ENCODE measurements at regions not wholly inside any gene's neighbourhood (a gene's known extent, or its start where the extent isn't known, plus 50 kb on each side); places are given as distances from the start of the nearest gene placed in this dataset.

DNA sequence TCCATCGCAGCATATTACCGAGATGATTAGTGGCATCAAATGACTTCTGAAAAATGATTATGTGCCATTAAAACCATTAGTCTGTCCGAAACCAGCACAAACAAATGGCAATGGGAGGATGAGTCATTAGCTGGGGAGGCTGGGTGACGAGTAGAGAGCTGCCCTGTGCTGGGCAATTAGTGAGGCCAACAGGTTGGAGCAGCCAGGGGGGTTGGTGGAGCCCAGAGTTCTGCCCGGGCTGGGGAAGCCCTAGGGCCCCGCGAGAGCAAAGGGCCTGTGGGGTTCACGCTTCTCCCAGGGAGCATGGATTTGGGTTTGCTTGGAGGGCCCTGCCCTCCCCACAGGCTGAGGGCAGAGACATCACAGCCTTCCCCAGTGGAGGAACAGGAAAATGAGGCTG is 152.1 kb upstream of the RPL38 start:
- DNase-seq (ENCODE audit: low spot score), result no peak

GRCh38 chr17:74052993-74053711 is 150.3 kb upstream of the RPL38 start:
- no peak for DNase-seq (ENCODE audit: low spot score)

DNA sequence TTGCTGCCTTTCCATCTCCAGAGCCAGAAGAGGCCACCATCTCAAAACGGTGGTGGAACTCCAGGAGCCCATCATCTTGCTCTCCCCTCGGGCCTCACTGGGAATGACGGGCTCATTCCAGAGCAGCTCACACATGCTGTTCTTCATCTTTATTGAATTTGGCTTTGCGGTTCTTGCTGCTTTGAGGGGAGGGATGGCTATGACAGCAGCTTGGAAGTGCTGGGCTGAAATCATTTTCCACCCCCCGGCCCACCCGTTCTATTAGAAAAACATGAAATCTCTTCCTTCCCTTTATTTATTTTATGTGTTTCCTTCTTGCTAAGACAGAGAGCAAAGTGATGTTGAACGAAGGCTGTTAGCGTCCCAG is 149.8 kb upstream of the RPL38 start:
- no peak for DNase-seq (ENCODE audit: low spot score)

DNA sequence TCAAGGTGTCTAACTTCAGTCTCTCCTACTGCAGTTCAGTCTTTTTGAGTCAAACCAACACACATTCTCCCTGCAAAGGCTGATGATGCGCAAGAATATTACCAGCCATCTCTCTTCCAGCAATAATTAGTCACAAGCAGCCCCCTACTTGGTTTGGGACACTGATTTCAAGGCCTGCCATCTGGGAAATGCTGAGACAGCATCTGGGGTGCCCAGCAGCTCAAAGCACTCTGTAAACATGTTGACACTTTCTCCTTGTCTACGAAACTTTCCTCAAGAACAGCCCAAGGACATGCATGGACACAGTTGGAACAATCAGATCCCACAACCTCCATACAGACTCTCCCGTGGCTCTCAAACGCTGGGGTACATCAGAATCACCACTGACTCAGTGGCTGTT is 149.2 kb upstream of the RPL38 start:
- no peak for DNase-seq (ENCODE audit: low spot score)

DNA sequence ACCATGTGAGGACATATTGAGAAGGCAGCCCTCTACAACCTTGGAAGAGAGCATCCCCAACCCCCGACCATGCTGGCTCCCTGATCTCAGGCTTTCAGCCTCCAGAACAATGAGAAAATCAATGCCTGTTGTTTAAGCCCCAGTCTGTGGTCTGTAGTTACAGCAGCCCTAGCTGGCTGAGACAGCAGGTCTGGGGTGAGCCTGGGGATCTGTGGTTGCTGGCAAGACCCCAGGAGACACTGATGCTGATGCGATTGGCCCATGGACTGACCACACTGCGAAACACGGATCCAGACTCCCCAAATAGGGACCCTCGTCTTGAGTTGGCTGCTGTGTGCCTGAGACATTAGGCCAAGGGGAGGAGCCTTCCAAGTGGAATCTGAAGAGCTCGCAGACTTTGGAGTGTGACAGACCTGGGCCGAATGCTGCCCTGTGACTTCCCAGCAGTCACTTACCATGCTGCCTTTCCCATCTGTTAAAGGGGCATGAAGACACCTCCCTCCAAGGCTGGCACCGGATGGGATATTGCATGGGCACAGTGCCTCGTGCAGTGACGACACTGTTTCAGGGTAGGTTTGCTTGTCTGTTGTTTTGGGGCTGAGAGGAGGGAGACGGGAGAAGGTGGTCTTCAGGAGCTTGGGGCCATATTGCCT is 147.8 kb upstream of the RPL38 start:
- DNase-seq (ENCODE audit: low spot score), result no peak

DNA sequence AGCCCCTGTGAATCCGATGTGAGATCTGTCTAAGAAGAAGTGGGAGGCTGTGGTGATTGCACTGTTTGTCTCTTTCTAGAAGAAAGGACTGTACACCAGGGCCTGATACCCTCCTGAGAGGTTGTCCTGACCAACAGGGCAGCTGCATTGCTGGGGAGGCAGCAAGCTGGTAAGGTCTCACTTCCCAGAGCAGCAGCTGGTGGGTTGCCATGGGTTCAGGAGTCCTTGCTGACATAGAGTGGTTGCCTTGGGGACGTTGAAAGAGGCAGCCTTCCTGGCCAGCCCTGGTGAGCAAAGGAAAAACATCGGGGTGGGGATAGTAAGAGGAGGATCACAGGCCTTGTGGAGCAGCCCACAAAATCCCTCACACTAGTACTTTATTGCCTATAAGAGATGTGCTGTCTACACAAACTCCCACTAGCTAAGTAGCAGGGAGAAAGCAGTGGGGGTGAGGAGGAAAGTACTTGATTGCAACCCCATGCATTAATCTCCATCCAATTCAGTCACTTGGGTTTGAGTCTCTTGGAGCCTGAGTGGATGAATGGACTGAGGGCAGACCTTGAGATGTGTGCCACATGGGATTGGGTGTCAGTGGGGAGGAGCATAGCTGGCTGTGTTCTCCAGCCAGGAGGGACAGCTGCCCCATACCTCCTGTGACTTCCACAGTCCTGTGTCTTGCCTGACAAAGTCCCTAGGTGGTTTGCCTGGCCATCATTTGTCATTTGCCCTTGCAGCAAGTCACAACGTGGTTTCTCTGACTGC is 143.8 kb upstream of the RPL38 start:
- DNase-seq (ENCODE audit: low spot score), result no peak

DNA sequence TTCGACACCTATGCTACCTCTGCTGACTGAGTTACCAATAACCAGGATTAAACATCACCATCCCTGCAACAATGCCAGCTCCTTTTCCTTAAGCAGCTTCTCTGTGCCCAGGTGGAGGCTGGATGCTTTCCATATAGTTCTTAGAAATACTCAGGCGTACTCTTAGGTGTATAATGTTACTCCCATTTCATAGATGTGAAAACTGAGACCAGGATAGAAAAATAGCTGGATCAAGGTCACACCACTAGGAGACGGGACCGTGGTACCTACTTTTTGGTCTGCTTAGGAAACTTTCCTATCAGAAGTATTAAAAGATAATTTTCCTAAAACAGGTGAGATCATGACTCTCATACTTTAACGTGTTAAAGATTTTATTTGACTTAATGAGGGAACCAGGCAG is 141.7 kb upstream of the RPL38 start:
- no peak for DNase-seq (ENCODE audit: low spot score)

GRCh38 chr17:74062234-74062633 is 141.2 kb upstream of the RPL38 start:
- DNase-seq (ENCODE audit: low spot score), result no peak

DNA sequence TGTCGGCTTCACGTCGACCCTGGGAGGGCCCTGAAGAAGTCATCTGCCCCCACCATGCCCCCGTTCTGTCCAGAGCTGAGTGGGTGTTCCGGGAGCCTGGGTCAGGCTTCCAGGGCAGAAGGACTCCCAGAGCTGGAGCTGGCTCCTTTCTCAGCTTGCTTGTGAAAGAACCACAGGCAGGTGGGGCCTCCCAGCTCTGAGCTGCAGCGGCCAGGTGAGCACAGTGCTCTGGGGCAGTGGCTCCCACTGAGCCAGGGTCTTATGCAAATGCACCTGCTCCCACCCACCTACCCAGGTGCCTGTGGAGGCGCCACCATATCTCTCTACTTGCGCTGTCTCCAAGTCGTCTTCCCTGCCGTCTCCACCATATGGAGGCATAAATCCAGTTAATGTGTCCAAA is 140.0 kb upstream of the RPL38 start:
- no peak for DNase-seq (ENCODE audit: low spot score)

DNA sequence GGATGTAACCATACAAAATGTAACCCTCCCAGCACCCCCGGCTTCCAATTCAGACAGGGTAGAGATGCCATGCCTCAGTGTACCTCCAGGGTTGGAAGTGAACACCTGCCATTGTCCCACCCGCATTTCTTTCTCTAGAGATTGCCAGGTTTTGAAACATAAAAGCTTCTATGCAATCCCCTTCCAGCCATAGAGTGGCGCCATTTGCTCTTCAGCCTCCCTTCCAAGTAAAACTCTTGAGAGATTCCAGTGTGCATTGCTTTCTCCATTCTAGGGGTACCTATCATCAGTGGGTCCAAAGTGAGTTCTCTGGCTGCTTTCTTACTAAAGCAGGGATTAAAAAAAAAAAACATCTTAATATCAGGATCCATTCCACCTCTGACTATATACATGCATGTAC is 133.1 kb upstream of the RPL38 start:
- DNase-seq (ENCODE audit: low spot score), result no peak

- DNase-seq (ENCODE audit: low spot score), result no peak
These were observed 132.3 kb upstream of the RPL38 start for GRCh38 chr17:74070998-74071679.

DNA sequence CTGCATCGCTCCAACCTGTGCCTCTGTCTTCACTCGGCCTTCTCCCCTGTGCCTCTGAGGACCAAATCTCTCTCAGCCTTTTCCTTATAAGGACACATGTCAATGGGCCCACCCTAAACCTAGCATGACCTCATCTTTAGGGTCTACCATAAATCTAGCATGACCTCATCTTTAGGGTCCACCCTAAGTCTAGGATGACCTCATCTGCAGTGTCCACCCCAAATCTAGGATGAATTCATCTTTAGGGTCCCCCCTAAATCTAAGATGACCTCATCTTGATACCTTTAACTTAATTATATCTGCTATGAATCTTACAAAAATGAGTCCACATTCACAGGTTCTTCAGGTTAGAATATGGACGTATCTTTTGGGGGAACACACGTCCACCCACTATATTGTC is 131.1 kb upstream of the RPL38 start:
- DNase-seq (ENCODE audit: low spot score), result no peak

DNA sequence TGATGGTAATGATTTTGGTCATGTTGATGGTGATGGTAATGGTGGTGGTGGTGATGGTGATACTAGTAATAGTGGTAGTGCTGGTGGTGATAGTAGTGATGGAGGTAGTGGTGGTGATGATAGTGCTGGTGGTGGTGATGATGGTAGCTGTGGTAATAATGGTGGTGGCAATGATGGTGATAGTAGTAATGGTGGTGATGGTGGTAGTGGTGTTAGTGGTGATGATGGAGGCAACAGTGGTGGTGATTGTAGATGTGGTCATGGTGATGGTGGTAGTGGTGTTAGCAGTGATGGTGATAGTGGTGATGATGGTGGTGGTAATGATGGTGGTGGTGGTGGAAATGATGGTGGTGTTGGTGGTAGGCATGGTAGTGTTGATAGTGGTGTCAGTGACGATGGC is 127.0 kb upstream of the RPL38 start:
- DNase-seq (ENCODE audit: low spot score), result no peak

- DNase-seq (ENCODE audit: low spot score), result no peak
These were observed 126.2 kb upstream of the RPL38 start for GRCh38 chr17:74077231-74077630.

DNA sequence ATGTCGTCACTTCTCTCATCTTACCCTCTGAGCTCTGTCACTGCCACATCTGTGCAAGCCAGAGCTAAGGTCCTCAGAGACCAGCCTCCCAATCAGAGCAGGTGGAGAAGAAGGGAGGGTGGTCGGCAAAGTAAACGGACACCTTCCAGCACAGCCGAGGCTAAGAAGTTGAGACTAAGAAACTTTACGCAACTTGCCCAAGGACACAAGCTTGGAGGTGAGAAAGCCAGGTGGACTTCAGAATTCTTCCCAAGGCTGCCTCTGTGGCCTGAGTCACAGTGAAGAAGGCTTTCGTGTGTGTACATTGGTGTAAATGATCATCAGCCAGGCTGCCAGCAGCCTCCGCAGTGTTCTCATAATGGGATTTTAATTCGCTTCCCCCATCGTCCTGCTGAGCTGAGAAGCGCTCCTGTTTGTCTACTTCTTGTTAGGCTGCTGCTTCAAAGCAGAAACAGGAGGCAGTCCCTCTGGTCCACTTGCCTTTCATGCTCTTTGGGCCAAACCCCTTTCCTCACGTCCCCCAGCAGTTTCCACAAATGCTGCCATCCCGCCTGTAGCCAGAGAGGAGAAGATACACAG is 125.0 kb upstream of the RPL38 start:
- no peak for DNase-seq (ENCODE audit: low spot score)

GRCh38 chr17:74079537-74080300 is 123.8 kb upstream of the RPL38 start:
- no peak for DNase-seq (ENCODE audit: low spot score)

DNA sequence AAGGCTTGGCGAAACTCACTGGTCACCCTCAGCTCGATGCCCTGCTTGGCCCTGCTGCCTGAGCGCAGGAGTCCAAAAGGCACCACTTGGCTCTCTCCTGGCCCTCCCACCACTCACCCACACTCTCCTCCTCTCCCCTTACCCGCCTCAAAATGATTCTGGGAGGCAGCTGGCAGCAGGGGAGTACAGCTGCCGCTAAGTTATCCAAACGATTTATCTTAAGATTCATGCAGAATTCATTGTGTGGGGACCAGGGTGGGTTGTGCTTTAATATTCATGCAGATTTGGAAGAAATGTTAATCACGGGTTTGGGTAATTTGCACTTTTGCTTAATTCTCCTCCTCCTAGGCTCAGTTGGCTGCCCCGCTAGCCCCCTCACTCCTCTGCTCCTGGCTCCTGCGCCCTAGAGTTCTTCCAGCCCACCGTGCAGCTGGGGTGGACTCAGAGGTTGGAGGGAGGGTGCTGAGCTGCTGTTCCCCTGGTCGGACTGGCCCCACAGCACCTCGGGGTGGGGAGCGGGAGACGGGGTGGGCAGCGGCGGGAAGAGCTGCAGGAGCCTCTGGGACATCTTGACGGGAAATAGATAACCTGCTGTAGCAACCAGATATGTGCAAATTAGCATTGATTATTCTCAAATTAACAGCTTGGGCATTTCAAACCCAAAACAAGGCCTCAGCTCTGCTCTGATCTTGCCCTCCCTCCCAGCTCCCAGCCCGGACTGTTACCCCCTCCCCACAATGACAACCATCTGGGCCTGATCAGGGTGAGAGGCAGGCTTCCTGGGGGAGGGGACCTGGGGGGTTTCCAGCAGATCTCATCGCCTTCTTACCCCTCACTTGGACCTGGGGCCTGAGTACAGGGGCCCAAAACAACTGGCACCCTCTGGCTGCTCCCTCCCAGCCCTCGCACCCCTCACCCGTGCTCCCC is 122.6 kb upstream of the RPL38 start:
- no peak for DNase-seq (ENCODE audit: low spot score)

DNA sequence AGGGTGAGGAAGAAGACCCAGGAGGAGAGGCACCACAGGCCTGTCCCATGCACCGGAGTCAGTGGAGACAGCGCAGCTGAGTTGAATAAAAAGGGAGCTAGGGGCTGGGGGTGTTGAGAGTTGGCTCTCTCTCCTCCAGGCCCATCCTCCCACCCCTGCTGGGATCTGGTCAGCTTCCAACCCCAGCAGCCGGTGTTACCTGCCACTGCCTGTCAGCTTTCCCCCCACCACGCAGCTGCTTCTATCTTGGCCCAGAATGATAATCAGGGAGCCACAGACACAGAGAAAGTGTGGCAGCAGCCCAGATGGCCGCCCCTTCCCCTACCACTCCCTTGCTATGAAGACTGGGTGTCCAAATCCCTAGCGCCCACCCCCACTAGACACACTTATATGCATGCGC is 120.6 kb upstream of the RPL38 start:
- no peak for DNase-seq (ENCODE audit: low spot score)

DNA sequence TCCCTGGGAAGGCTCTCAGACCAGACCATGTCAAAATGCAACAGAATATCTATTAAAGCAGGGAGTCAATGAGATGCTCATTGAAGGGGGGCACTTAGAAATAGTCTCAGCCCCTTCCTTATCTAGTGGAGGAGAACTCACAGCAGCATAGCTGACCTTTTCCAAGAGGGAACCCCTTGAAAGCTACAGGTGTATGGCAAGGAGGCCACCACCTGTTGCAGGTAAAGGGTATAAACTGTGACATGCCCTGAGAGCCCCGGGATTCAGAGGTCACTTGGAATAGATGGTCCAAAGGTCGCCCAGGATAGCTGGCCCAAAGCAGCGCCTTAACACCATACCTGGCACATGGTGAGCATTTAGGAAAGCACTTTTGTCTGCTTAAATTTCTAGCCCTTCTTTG is 120.2 kb upstream of the RPL38 start:
- no peak for DNase-seq (ENCODE audit: low spot score)

- DNase-seq (ENCODE audit: low spot score), result no peak
These were observed 118.0 kb upstream of the RPL38 start for GRCh38 chr17:74085434-74085833.

All from AG20443 (cell line).